A673 (cell line): ENCODE measurements at regions not wholly inside any gene's neighbourhood (a gene's known extent, or its start where the extent isn't known, plus 50 kb on each side); places are given as distances from the start of the nearest gene placed in this dataset.

Experiments
- BruUV-seq: library from RNA; stranded (reverse); fragments of 400-500 nt; replicated peaks from 2 replicates; lab custom pipeline; 2021; lab: Mats Ljungman, UMichigan
- CTCF ChIA-PET: fragments of 300-600 bp; sonication (Branson Sonifier 250); formaldehyde crosslinking; loops from one replicate; lab custom pipeline; 2022; ENCODE audit warnings: antibody characterized with exemption; lab: Charles Lee
- POLR2A ChIA-PET: fragments of 300-600 bp; sonication (Branson Sonifier 250); formaldehyde crosslinking; loops from one replicate; lab custom pipeline; 2022; ENCODE audit warnings: antibody characterized with exemption; ENCODE audit not compliant: low non-redundant PET; lab: Charles Lee
- DNase-seq: peaks from one replicate; pipeline ENCODE4 v3.0.0-alpha.2; 2015; ENCODE audit warnings: low spot score
- H3K27ac ChIP-seq: fragments of 200-600 bp; sonication (generic); 2 replicates; pipeline ENCODE4 v1.5.1; 2016; ENCODE audit warnings: mixed run types, low read depth, mild to moderate bottlenecking, mixed read lengths, antibody characterized with exemption, low read length; ENCODE audit not compliant: poor library complexity, severe bottlenecking
- H3K27me3 ChIP-seq: fragments of 200-600 bp; sonication (generic); replicated peaks from 2 replicates; pipeline ENCODE4 v1.6.1; 2017; ENCODE audit warnings: mixed run types, low read depth, mild to moderate bottlenecking, mixed read lengths, antibody characterized with exemption, low read length; ENCODE audit not compliant: insufficient read depth, poor library complexity
- H3K36me3 ChIP-seq: fragments of 200-600 bp; sonication (generic); 2 replicates; pipeline ENCODE4 v1.6.1; 2016; ENCODE audit warnings: mixed run types, mild to moderate bottlenecking, mixed read lengths, antibody characterized with exemption, low read length; ENCODE audit not compliant: insufficient read depth, poor library complexity, severe bottlenecking
- H3K4me1 ChIP-seq: fragments of 200-600 bp; sonication (generic); 2 replicates; pipeline ENCODE4 v1.6.1; 2017; ENCODE audit warnings: mixed run types, mild to moderate bottlenecking, mixed read lengths, antibody characterized with exemption, low read length; ENCODE audit not compliant: insufficient read depth, poor library complexity, severe bottlenecking
- H3K4me3 ChIP-seq: fragments of 200-600 bp; sonication (generic); 2 replicates; pipeline ENCODE4 v1.5.1; 2016; ENCODE audit warnings: low read depth, mixed run types, mild to moderate bottlenecking, mixed read lengths, low read length; ENCODE audit not compliant: poor library complexity, severe bottlenecking
- H3K9me3 ChIP-seq: fragments of 200-600 bp; sonication (generic); 2 replicates; pipeline ENCODE4 v1.6.1; 2016; ENCODE audit warnings: mixed run types, low read depth, mild to moderate bottlenecking, mixed read lengths, antibody characterized with exemption, low read length; ENCODE audit not compliant: poor library complexity, severe bottlenecking
- CTCF ChIP-seq: fragments of 300-800, 200-600 bp; sonication (generic); conservative IDR thresholded peaks from 2 replicates; pipeline ENCODE4 v1.5.1; 2017; ENCODE audit warnings: low read depth, mild to moderate bottlenecking, antibody characterized with exemption, low read length, moderate library complexity, mixed read lengths
- EZH2 ChIP-seq: fragments of 200-600 bp; sonication (generic); IDR thresholded peaks from 2 replicates; pipeline ENCODE4 v1.6.1; 2017; ENCODE audit warnings: borderline replicate concordance, low read depth, mild to moderate bottlenecking, mixed read lengths, antibody characterized with exemption, low read length; ENCODE audit not compliant: poor library complexity, severe bottlenecking
- intact Hi-C: fragments of 100-400 bp; cut with micrococcal nuclease; formaldehyde crosslinking; loops from one replicate; pipeline ENCODE4 v1.10.0; 2022; ENCODE audit not compliant: unreplicated experiment

- intact Hi-C loops = no loop called here
- Histone ChIP-seq H3K4me3 (no peak overlapping the region), H3K27ac (no peak overlapping the region), H3K4me1 (no peaks in the 10 kb centered on the region), H3K27me3 (no peaks in the 10 kb centered on the region), H3K9me3 (no peaks in the 10 kb centered on the region), H3K36me3 (no peaks in the 10 kb centered on the region)
- no peak for DNase-seq
- POLR2A ChIA-PET = no interaction called here
- TF ChIP-seq CTCF = no peak
- no peak for TF ChIP-seq EZH2
- BruUV-seq = no TSS peak
- CTCF ChIA-PET = no interaction called here
Observed at GRCh38 chr11:115617767-115618166, 113.6 kb upstream of the CADM1 start.

GRCh38 chr11:115616971-115617370 is 112.8 kb upstream of the CADM1 start:
- ChIA-PET CTCF (interaction anchor here (0.7 kb wide), 1 partner anchor 1488 kb away, joined by 3 read pairs; no protein-coding TSS in a partner anchor), POLR2A (no interaction called here)
- H3K27ac ChIP-seq = no peak overlapping the region
- no peak for TF ChIP-seq CTCF
- no peak for TF ChIP-seq EZH2
- intact Hi-C loops = no loop called here
- BruUV-seq = no TSS peak
- no peaks in the 10 kb centered on the region for H3K36me3 ChIP-seq
- H3K4me1 ChIP-seq = no peaks in the 10 kb centered on the region
- no peak overlapping the region for H3K4me3 ChIP-seq
- H3K27me3 ChIP-seq = no peaks in the 10 kb centered on the region
- DNase-seq = no peak
- no peaks in the 10 kb centered on the region for H3K9me3 ChIP-seq

GRCh38 chr11:115613986-115614632 is 109.9 kb upstream of the CADM1 start:
- POLR2A ChIA-PET = no interaction called here

More at GRCh38 chr11:115613986-115614632, 109.9 kb upstream of the CADM1 start:
- intact Hi-C loops = no loop called here
- TF ChIP-seq EZH2 (no peak), CTCF (no peak)
- no peak for DNase-seq
- Histone ChIP-seq H3K9me3 (no peaks in the 10 kb centered on the region), H3K27ac (no peak overlapping the region), H3K27me3 (no peaks in the 10 kb centered on the region), H3K4me3 (no peak overlapping the region), H3K4me1 (no peaks in the 10 kb centered on the region), H3K36me3 (no peaks in the 10 kb centered on the region)
- CTCF ChIA-PET = no interaction called here
- no TSS peak for BruUV-seq
